SKM-1 treated with dmso at 0.1 percent for 144 hours (cell line): ENCODE measurements at regions not wholly inside any gene's neighbourhood (a gene's known extent, or its start where the extent isn't known, plus 50 kb on each side); places are given as distances from the start of the nearest gene placed in this dataset.

ENCODE experiments used
- DNase-seq: peaks from one replicate; lab custom pipeline; 2025; ENCODE audit not compliant: unreplicated experiment; lab: John Stamatoyannopoulos, UW

DNA sequence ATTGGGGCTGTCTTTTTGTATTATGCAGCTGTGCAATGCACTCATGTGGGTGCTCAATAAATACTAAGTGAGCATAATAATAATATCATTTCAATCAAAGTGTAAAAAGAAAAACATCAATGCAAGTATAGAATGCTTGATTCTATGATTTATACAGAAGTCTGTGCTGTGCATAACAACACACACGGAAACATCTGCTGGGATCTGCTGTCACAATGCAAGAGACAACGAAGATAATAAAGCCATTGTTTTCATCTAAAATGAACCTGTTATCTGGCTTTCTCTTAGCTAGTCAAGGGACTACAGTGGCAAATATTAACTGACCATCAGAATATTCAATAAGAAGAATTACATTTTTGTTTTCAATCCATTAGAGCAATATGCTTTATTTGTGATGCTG is 1156.9 kb upstream of the MAP3K7 start:
- DNase-seq: no peak

DNA sequence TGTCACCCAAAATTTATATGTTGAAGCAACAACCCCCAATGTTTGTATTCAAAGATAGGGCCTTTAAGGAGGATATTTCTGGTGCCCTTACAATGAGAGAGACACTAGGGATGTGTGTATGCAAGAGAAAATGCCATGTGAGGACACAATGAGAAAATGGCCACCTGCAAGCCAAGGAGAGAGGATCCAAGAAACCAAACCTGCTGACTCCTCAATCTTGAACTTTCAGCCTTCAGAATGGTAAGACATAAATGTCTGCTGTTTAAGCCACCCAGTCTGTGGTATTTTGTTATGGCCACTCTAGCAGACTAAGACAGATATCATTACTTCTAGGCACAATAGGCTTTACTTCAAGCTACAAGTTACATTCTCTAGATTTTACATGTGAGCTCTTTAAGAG is 1145.1 kb upstream of the MAP3K7 start:
- DNase-seq: no peak

DNA sequence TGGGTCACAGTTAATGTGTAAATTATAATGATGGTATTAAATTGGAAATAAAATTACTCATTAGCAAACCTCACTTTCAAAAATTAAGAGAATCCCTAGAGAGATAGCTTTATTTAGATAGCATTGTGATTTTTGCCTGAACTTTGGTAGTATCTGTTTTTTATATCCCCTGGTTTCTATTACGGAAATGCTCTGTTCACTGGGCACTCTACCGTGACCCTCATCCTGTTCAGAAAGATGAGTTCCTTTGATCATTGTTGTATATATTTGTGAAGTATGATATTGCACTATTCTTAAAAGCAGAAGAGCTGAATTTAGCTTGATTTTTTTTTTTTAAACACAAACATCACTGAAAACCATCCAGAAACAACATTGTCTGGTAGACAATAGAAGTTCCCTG is 1143.8 kb upstream of the MAP3K7 start:
- no peak for DNase-seq

DNA sequence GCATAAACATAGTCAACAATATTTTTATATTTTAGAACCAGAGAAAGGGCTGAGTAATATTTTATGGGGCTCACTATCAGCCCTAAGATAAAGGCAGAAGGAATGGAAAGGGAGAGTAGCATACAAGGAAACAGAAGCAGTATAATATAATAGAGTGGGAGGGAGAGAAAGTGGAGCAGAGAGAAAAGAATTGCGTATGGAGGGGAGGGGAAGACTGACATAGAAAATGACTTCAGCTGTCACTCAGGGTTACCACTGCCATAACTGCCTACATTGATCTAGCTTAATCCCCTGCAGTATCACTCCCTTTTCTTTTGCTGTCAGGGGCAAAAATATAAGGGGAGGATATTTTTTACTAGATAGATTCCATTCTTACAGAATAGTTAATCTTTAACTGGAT is 1133.5 kb upstream of the MAP3K7 start:
- no peak for DNase-seq

DNA sequence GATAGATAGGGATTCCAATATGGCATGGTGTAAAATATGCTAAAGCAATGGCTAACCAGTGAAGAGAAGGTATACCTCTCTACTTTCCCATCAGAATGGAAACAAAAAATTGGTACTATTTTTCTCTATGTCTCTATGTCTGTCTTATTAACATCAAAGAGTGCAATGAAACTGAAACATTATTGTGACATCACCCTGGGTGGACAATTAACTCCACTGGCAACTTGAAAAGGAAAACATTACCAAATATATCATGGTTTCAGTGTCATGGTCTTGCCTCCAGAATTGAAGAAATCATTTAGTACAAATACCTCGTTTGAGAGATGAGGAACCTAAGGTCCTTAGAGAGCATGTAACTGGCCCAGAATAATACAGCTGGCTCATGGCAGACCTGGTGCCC is 1132.5 kb upstream of the MAP3K7 start:
- DNase-seq: no peak

DNA sequence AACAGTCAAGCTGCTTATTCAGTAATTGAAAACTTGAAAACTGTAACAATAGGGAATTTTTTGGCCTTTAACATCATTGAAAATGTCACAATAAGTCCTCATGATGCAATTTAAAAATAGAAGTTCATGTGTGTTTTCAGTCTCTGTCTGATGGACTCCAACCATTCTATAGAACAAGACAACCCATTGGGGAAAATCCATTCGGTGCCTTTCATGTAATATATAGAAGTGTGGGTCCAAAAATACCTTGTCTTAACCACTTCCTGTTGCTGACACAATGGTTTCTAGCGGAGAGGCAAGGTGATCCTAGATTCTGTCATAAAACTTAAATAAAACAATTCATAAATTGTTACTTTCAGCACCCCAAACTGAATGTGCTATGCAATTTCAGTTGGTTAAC is 1131.3 kb upstream of the MAP3K7 start:
- no peak for DNase-seq

DNA sequence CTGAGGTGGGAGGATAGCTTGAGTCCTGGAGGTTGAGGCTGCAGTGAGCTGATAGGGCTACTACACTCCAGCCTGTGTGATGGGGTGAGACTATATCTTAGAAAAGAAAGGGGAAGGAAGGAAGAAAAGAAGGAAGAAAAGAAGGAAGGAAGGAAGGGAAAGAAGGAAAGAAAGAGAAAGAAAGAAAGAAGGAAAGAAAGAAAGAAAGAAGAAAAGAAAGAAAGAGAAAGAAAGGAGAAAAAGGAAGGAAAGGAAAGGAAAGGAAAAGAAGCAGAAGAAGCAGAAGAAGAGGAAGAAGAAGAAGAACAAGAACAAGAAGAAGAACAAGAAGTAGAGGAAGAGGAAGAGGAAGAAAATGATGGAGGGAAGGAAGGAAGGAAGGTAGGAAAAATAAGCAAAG is 1130.2 kb upstream of the MAP3K7 start:
- no peak for DNase-seq

DNA sequence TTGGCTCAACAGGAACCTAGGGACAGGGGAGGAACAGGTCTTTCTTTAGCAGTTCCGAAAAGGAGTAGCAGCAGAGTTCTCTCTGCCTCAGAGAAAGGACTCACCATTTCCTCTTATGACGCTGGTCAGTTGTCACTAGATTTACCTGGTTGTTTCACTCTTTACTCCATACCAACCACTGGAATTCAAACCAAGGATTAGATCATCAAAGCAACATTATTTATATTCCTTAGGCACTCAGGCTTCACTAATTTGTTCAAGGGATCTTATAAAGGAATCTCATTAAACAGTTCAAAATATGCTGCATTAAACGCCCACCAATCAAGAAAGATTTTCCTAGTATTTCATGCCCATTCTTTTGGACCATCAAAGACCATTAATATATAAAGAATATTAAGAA is 1129.5 kb upstream of the MAP3K7 start:
- no peak for DNase-seq

DNA sequence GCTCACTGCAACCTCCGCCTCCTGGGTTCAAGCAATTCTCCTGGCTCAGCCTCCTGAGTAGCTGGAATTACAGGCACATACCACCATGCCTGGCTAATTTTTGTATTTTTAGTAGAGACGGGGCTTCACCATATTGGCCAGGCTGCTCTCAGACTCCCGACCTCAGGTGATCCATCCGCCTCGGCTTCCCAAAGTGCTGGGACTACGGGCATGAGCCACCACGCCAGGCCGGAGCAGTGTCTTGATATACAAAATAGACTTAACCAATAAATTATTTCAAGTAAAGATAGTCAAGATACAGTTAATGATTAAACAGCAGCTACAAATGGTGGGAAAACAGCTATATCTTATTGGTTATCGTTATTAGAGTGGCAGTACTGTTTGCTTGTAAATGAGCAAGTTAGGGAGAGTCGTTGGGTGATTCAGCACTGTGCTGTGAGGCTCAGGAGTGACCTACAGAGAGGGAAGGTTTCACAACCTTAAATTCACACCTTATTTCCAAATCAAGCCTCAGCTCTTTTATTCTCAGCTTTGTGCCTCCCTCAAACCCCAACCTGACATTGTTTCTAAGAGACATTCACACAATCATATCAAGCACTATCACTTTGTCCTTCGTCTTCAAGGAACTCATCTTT is 1128.4 kb upstream of the MAP3K7 start:
- DNase-seq: no peak

DNA sequence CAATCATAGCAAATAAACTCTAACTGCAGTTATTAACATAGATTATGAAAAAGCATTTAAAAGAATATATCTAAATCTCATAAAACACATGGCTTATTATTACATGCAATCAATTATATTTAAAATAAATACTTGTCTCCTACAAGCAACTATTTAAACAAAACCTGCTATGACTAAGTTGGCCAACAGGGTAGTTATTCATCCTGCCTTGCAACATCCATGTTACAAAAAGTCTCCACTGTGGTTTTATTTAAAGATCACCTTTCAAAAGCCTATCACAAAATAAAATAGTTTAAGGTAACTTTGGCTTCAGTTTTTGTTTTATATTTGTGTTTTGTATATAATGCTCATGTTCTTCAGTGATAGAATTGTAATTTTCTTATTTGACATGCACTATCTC is 1127.0 kb upstream of the MAP3K7 start:
- no peak for DNase-seq

DNA sequence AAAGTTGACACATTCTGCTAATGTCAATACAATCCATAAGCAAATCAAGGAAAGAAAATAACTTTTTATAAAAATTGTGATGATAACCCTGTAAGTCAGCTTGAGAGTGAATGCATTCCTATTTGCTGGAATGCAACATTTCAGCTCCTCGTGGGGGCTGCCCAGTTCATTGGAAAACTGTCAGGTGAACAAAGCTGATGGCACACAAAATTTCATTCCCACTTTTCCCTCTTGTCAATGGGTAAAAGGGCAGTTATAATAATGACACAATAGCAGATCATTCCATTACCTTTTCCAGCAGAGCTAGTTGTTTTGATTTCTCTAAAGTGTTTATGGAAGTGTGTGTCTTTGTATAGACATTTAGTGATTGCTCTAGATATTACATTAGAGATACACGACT is 1124.6 kb upstream of the MAP3K7 start:
- DNase-seq: no peak

DNA sequence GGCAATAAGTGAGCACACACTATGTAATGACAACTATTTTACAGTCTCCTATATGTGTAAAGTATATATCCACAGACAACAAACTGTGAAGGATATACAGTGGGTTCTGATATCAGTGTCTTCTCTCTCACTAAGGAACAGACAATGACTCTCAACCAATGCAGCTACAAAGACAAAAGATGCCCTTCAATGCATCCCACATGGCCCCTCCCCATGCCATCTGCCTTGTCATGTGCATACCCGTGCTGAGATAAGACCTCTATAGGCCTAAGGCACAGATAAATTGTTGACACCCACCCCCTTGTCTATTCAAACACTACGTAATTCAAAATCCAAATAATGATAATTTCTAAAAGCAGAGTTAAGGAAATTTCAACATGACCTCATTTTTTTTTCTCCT is 1123.5 kb upstream of the MAP3K7 start:
- DNase-seq: no peak

DNA sequence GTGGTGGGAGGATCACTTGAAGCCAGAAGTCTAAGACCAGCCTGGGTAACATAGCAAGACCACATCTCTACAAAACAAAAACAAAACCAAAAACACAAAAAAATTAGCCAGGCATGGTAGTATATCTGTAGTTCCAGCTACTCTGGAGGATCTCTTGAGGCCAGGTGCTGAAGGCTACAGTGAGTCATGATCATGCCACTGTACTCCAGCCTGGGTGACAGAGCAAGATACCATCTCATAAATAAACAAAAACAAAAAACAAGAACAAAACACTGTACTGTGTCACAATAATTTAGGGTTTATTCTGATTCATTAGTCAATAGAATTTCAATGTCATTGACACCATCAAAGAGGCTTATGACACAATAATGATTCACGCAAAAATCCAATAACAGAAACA is 1121.7 kb upstream of the MAP3K7 start:
- no peak for DNase-seq

DNA sequence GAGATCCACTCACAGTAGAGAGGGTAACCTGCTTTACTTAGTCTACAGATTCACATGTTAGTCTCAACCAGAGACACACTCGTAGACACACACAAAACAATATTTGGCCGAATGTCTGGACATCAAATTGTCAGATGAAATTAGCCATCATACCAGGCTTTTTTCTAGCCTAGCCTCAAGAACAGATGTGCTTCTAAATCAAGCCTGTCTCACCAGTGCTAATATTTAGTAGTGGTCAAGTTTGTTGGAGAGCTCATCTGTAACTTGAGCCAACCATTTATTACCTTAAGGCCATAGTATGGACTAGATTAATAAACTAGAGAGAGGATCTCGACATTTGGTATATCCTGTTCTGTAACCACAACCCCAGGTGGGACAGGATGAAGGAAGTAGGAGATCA is 1118.8 kb upstream of the MAP3K7 start:
- DNase-seq: no peak

DNA sequence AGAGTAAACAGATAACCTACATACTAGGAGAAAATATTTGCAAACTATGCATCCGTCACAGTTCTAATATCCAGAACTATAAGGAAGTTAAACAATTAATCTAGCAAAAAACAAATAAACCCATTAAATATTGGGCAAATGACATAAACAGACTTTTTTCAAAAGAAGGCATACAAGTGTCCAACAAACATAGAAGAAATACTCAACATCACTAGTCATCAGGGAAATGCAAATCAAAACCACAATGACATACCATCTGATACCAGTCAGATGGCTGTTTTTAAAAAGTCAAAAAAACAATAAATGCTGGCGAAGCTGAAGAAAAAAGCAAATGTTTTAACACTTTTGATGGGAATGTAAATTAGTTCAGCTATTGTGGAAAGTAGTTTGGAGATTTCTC is 1117.7 kb upstream of the MAP3K7 start:
- no peak for DNase-seq

DNA sequence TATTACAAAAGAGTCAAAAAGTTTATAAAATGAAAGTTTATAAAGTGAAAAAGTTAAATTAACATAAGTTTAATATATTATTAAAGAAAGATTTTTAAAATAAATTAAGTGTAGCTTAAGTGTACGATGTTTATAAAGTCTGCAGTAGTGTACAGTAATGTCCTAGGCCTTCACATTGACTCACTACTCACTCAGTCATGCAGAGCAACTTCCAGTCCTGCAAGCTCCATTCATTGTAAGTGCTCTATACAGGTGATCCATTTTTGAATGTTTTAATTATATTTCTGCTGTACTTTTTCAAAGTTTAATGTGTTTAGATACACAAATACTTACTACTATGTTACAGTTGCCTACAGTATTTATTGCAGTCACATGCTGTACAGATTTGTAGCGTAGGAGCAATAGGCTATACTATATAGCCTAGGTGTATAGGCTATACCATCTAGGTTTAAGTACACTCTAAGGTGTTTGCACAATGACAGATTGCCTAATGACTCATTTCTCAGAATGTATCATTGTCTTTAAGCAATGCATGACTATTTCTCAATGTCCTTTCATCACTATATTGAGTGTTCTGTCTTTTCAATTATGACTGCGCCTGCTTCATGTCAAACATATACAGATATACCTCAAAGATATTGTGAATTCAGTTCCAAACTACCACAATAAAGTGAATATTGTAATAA is 1110.3 kb upstream of the MAP3K7 start:
- peak; percentile 30 for DNase-seq

DNA sequence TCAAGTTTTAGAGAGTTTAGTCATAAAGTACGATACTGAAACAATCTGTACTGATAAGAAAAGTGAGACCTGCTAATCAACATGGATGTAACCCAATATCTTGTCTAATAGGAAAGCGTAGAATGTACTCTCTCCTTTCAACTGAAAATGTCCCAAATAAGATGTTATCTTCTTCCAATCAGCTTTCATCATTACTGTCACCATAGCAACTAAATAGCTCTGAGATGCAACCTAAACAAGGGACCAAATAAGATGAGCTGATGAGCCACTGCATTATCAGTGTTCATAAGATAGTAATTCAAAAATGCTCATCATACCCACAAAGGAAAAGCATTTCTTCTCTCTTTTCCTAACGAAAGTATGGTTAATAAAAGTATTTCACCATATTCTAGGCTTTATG is 1108.3 kb upstream of the MAP3K7 start:
- DNase-seq: no peak

DNA sequence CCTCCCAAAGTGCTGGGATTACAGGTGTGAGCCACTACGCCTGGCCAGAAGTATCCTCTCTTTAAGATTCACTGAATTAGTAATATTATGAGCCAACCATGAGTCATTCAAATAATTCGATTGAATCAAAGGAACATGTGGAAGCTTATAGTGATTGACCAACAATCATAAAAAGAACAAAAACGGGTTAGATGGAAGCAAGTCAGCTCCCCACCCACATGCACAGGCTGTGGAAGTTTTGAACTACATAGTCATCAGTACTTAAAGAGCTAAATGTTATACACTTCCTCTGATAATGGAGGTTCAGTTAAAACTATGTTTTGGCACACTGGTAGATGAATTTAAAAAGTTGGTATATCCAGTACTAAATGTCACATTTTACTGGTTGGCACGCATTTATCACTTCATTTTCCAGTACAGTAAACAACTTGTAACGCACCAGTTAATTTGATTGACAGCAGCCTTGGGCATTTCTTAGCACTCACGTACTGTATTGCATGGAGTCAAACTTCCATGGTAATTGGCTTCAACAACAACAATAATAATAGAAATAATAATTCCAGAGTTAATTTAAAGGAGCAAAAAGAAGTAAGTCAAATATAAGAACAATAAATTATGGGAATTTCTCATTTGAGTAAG is 1107.3 kb upstream of the MAP3K7 start:
- no peak for DNase-seq

DNA sequence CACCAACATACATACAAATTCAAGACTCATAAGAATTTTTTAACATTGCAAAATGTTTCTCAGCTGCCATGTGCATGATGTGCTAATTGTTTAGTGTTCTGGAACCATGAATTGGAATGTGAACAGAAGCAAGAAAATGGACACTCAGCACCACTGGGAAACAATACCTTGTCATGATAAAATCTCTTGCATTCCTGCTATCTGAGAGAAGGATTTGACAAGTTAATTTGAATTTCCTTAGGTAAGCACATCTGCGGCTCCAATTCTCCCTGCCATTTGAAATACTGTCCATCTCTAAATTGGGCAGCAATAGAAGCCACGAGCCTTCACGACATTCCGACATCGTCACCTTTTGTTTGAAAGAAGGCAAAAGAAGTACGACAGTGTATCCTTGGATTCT is 1104.6 kb upstream of the MAP3K7 start:
- DNase-seq: no peak

DNA sequence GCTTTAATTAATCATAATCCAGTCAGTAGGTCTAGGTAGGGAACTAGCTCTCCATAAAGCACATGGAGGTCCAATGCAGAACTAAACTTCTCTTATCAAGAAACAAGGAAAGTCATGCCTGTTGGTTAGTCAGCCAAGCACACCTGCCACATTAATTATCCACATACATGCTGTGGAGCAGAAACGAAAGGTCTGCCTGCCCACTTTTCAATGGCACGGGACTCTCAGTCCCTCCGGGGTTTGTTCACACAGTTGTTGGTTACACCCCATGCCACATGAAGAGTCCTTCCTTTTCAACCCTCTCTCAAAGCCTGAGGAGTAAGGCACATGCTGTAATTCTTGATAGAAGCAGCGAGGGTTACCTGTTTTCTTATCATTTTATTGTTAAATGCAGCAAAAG is 1096.4 kb upstream of the MAP3K7 start:
- DNase-seq: no peak

DNA sequence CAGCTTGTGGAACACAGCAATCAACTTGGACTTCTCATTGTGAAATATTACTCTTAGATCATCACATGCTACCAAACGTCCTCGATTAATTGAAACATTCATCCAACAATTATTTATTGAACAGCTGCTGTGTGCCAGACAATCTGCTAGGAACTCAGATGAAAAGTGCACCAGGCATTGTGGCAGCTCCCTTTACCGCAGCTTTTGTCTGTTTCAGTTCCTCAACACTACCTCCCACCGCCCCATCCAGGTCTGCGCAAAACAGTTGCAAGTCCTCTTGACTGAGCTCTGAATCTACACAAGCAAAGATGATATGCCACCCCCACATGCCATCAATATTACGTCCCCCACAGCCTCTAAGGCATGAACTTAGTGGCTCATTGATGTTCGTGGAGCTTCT is 1094.4 kb upstream of the MAP3K7 start:
- no peak for DNase-seq

DNA sequence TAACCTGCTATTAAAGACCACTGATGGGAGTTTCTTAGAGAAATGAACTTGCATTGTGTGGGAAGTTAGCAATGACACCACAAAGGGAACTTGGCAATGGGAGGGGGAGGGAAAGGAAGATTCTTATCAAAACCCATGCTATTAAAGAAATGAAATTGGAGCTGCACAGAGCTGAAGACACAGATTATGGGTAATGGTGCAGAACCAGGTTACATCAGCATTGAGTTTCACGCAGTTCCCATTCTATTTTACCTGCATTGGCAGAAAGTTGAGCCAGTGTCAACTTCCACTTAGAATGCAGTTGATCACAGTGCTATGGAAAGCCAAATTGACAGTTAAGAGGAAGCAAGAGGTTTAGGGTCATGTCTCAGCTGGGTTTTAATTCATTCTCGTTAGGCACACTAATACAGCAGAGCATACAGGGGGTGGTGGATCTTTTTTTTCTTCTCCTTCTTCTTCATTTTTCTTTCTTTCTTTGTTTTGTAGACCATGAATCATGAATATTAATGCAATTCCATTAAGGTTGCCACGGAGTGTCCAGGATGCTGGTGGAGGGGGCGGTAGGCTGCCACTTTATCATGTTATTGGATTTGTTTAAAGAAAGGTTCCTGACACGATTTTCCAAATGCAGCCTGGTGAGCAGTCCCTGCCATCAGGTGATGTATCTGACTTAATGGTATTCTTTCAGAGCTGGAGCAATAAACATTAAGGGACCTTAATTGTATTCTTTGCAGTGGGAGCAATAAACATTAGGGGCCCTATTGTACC is 1092.0 kb upstream of the MAP3K7 start:
- no peak for DNase-seq
